Activated T-helper 2 cell treated with anti-CD3 and anti-CD28 coated beads, Interferon-gamma antibody, Interleukin-2, Interleukin-4, amounts not matched to agents 10 μg/mL and 5 μg/mL and 100 μg/mL, durations not matched to agents 14 hours and 24 hours and 36 hours (primary cell): ENCODE measurements at regions not wholly inside any gene's neighbourhood (a gene's known extent, or its start where the extent isn't known, plus 50 kb on each side); places are given as distances from the start of the nearest gene placed in this dataset.
"Not testable (repeated sequence)": the region's sequence is repeated elsewhere in the genome, so short reads cannot be mapped to it uniquely, and the experiment has no call there.

ENCODE experiments used
- DNase-seq: peaks from one replicate; pipeline ENCODE4 v3.0.0; 2021; ENCODE audit warnings: low spot score
- H3K27ac Mint-ChIP-seq: one replicate; pipeline ENCODE4 v1.8.0; 2021; ENCODE audit warnings: mixed read lengths
- H3K27me3 Mint-ChIP-seq: one replicate; pipeline ENCODE4 v1.8.0; 2021; ENCODE audit warnings: low read depth, mixed read lengths
- H3K36me3 Mint-ChIP-seq: one replicate; pipeline ENCODE4 v1.8.0; 2021; ENCODE audit warnings: low read depth, mixed read lengths
- H3K4me1 Mint-ChIP-seq: one replicate; pipeline ENCODE4 v1.8.0; 2021; ENCODE audit warnings: low read depth, mixed read lengths
- H3K4me3 Mint-ChIP-seq: one replicate; pipeline ENCODE4 v1.8.0; 2021; ENCODE audit warnings: low read depth, mild to moderate bottlenecking, moderate library complexity, mixed read lengths
- H3K9me3 Mint-ChIP-seq: one replicate; pipeline ENCODE4 v1.8.0; 2021; ENCODE audit warnings: mixed read lengths
- intact Hi-C: fragments of 100-400 bp; cut with micrococcal nuclease; formaldehyde crosslinking; loops from one replicate; pipeline ENCODE4 v1.15.1; 2023

DNA sequence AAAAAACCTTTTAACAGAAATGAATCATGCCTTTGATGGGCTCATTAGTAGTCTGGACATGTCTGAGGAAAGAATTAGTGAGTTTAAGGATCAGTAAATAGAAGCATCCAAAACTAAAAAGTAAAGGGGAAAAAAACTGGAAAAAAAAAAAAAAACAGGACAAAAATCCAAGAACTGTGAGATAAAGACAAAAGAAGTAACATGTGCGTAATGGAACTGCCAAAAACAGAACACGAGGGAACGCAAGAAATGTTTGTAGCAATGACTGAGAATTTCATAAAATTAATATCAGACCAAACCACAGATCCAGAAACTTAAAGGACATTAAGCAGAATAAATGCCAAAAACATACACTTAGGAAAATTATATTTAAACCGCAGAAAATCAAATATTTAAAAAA is 77.4 kb downstream of the MS4A13 start:
- no peak for DNase-seq
- Mint-ChIP-seq H3K27ac (no peak overlapping the region), H3K36me3 (no peaks in the 10 kb centered on the region), H3K4me3 (no peak overlapping the region), H3K27me3 (no peaks in the 10 kb centered on the region), H3K4me1 (no peaks in the 10 kb centered on the region), H3K9me3 (peaks cover 4% of the 10 kb centered on the region)
- intact Hi-C loops, result no loop called here

DNA sequence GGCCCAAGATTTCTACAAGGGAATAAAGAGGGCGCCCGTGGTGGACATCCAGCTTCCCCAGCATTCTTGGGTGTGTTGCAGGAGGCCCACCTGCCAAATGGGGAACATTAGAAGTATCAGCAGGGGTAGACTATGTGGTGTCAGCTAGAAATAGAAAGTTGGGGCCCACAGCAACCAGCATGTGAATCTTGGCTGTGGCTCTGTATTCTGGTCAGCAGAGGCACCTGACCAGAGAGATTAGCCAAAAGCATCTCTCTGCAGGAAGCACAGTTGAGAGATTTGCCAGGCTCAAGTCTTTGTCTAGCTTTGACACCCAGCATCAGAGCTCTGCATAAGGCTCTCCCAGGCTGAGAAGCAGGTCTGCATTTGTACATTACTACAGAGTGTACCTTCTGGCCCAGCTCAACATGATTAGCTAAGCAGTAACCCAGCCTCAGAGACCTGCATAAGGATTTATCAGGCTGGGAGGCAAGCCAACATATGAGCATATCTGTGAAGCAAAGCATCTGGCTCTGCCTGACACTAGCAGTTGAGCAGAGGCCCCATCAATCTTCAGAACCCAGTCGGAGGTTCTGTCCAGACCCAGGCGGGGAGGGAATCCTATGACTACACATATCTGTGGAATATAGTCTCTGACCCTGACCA is 79.9 kb downstream of the MS4A13 start:
- Mint-ChIP-seq H3K4me1 (no peaks in the 10 kb centered on the region), H3K27me3 (no peaks in the 10 kb centered on the region), H3K9me3 (peaks cover 4% of the 10 kb centered on the region), H3K4me3 (no peak overlapping the region), H3K27ac (no peak overlapping the region), H3K36me3 (no peaks in the 10 kb centered on the region)
- intact Hi-C loops, result no loop called here
- DNase-seq, result no peak

DNA sequence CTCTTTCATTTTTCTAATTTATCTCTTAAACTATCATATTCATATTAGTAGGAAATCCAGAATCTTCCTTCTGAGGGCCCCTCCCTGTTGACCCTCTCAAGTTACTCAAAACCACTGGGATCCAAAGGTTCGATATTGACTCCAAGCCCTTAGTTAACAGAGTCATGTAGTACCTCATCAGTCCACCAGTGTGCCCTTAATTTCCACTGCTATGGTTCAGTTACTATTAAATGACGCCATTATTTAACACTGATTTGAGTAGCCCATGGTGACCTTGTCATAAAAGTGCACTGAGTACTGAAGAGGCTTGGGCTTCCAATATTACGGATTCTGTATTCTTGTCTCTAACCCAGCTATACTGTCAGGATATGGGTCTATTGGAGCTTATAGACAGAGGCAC is 91.9 kb upstream of the MS4A8 start:
- intact Hi-C loops, result no loop called here

DNA sequence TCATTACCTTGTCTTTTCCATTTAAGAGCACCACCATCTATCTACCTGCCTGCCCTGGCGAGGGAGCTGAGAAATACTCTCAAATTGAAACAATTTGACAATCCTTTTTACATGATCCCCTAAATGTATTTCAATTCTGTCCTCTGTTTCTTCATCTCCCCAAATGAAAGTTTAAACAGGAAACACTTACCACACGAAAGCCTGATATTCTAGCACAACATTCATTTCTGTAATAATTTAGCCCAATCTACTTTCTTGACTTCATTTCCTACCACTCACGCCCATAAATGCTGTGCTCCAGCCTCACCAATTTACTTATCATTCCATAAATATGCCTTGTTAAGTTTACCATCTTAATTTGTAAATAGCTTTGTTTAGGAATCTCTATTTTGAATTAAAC is 89.8 kb upstream of the MS4A8 start:
- no peak overlapping the region for H3K27ac Mint-ChIP-seq
- no peak for DNase-seq
- no peaks in the 10 kb centered on the region for H3K9me3 Mint-ChIP-seq
- H3K36me3 Mint-ChIP-seq, result no peaks in the 10 kb centered on the region
- H3K4me3 Mint-ChIP-seq, result no peak overlapping the region
- intact Hi-C loops, result loop anchor here (10.0 kb wide), 1 partner anchor 105 kb away; no protein-coding TSS in a partner anchor
- peaks cover 6% of the 10 kb centered on the region for H3K4me1 Mint-ChIP-seq
- H3K27me3 Mint-ChIP-seq, result peaks cover 30% of the 10 kb centered on the region

More for the DNA sequence above, 91.9 kb upstream of the MS4A8 start:
- H3K4me1 Mint-ChIP-seq, result peaks cover 6% of the 10 kb centered on the region
- no peak for DNase-seq
- H3K36me3 Mint-ChIP-seq, result no peaks in the 10 kb centered on the region
- peaks cover 23% of the 10 kb centered on the region for H3K27me3 Mint-ChIP-seq
- no peaks in the 10 kb centered on the region for H3K9me3 Mint-ChIP-seq
- H3K27ac Mint-ChIP-seq, result no peak overlapping the region
- no peak overlapping the region for H3K4me3 Mint-ChIP-seq

GRCh38 chr11:60610702-60611101 is 88.7 kb upstream of the MS4A8 start:
- Mint-ChIP-seq H3K9me3 (no peaks in the 10 kb centered on the region), H3K27me3 (peaks cover 30% of the 10 kb centered on the region), H3K36me3 (no peaks in the 10 kb centered on the region), H3K27ac (no peak overlapping the region), H3K4me3 (no peak overlapping the region), H3K4me1 (peaks cover 6% of the 10 kb centered on the region)
- no peak for DNase-seq
- intact Hi-C loops, result loop anchor here (10.0 kb wide), 1 partner anchor 106 kb away; no protein-coding TSS in a partner anchor

DNA sequence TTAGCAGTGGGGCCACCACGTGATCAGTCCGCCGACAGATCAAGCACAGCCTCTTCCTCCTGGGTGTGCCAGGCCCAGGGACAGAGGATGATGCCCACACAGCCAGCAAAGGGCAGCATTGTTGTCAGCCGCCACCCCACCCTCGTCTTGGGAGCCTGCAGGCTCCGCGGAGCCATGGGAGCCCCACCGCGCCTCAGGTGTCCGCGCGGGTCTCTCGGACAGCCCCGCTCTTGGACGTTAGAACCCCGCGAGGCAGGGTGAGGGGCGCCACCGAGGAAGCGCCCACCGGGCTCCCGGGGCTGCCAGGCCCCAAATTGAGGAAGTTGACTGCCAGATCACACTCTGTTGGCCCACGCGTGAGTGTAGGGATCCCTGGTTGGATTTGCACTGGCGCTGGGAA is 83.9 kb upstream of the MS4A8 start:
- H3K36me3 Mint-ChIP-seq, result no peaks in the 10 kb centered on the region
- intact Hi-C loops, result loop anchor here (10.0 kb wide), 1 partner anchor 111 kb away; no protein-coding TSS in a partner anchor
- DNase-seq, result no peak
- H3K27me3 Mint-ChIP-seq, result peaks cover 15% of the 10 kb centered on the region
- no peaks in the 10 kb centered on the region for H3K4me1 Mint-ChIP-seq
- H3K9me3 Mint-ChIP-seq, result no peaks in the 10 kb centered on the region
- no peak overlapping the region for H3K4me3 Mint-ChIP-seq
- H3K27ac Mint-ChIP-seq, result no peak overlapping the region

- H3K36me3 Mint-ChIP-seq, H3K4me3 Mint-ChIP-seq, H3K27ac Mint-ChIP-seq, intact Hi-C loops, H3K9me3 Mint-ChIP-seq, DNase-seq, H3K27me3 Mint-ChIP-seq, H3K4me1 Mint-ChIP-seq: not testable (repeated sequence)
Observed at GRCh38 chr11:60621940-60622339, 77.5 kb upstream of the MS4A8 start.

GRCh38 chr11:60622776-60623175 is 76.6 kb upstream of the MS4A8 start:
- DNase-seq, H3K4me1 Mint-ChIP-seq, H3K4me3 Mint-ChIP-seq, H3K9me3 Mint-ChIP-seq, H3K27ac Mint-ChIP-seq, intact Hi-C loops, H3K27me3 Mint-ChIP-seq, H3K36me3 Mint-ChIP-seq: not testable (repeated sequence)

GRCh38 chr11:60625262-60625661 is 74.2 kb upstream of the MS4A8 start:
- no peak overlapping the region for H3K27ac Mint-ChIP-seq

DNA sequence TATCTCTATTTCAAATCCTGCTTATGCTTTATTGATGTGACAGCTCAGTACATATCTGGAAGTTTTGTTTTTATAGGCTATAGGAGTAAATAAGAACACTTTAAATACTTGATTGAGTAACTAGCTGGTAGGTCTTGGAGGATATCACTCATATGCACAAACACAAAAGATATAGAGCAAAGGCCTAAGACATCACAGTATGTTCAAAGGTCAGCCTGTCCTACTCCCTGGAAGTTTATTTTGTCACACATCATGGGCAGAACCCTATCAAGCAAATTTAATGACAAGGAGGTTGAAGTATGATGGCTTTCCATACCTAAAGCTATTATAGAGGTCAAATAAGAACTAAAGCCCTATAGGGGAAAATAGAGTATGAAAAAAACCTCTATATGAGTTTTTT is 70.0 kb upstream of the MS4A8 start:
- H3K4me3 Mint-ChIP-seq, result no peak overlapping the region

More at GRCh38 chr11:60625262-60625661, 74.2 kb upstream of the MS4A8 start:
- H3K9me3 Mint-ChIP-seq, result peaks cover 6% of the 10 kb centered on the region
- intact Hi-C loops, result no loop called here
- H3K4me1 Mint-ChIP-seq, result no peaks in the 10 kb centered on the region
- no peaks in the 10 kb centered on the region for H3K36me3 Mint-ChIP-seq
- no peak overlapping the region for H3K4me3 Mint-ChIP-seq
- no peak for DNase-seq
- H3K27me3 Mint-ChIP-seq, result peaks cover 2% of the 10 kb centered on the region

DNA sequence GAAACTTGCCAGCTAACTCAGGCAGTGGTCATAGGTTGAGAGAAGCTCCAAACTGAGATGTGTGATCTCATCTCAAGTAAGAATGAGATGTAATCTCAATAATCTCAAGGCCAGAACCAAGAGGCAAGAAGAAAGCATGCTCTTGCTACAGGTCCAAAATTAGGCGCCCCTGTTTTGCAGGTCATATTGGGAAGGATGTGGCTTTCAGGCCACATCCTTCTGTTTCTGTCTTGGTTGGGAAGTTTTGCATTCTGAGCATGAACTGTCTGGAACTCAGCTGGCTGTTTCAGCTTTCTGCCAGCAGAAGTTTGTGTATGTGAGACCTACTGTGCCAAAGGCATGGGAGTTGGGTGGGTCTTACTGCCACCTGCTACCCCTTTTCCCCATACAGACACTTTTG is 67.5 kb upstream of the MS4A8 start:
- Mint-ChIP-seq H3K27me3 (peaks cover 5% of the 10 kb centered on the region), H3K4me3 (no peak overlapping the region), H3K4me1 (no peaks in the 10 kb centered on the region), H3K27ac (no peak overlapping the region), H3K9me3 (no peaks in the 10 kb centered on the region), H3K36me3 (no peaks in the 10 kb centered on the region)
- intact Hi-C loops, result no loop called here
- DNase-seq, result no peak

More for the DNA sequence above, 70.0 kb upstream of the MS4A8 start:
- no peaks in the 10 kb centered on the region for H3K9me3 Mint-ChIP-seq
- intact Hi-C loops, result no loop called here
- H3K36me3 Mint-ChIP-seq, result no peaks in the 10 kb centered on the region
- no peak overlapping the region for H3K27ac Mint-ChIP-seq
- H3K4me1 Mint-ChIP-seq, result no peaks in the 10 kb centered on the region
- peaks cover 5% of the 10 kb centered on the region for H3K27me3 Mint-ChIP-seq
- DNase-seq, result no peak

- no peak overlapping the region for H3K4me3 Mint-ChIP-seq
- DNase-seq, result no peak
- H3K4me1 Mint-ChIP-seq, result no peaks in the 10 kb centered on the region
- no peaks in the 10 kb centered on the region for H3K9me3 Mint-ChIP-seq
- no peak overlapping the region for H3K27ac Mint-ChIP-seq
- intact Hi-C loops, result no loop called here
- peaks cover 3% of the 10 kb centered on the region for H3K27me3 Mint-ChIP-seq
- H3K36me3 Mint-ChIP-seq, result no peaks in the 10 kb centered on the region
Observed at GRCh38 chr11:60633645-60634044, 65.8 kb upstream of the MS4A8 start.

DNA sequence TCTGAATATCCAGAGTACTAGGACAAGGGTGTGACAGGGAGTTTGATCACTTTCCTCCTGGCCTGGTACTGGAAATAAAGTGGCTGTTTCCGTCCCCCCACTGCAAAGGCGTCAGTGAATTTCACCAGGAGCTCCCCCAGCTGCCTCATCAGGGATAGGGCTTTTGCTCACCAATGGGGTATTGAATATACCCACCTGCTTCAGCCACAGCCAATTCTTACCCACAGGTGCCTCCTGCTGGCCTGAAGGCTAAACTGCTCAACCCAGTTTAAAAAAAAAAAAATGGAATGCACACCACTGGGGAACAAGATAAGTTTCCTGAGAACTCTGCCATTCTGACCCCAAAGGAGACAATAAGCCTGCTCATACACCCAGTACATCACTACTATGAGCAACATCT is 65.3 kb upstream of the MS4A8 start:
- Mint-ChIP-seq H3K4me1 (no peaks in the 10 kb centered on the region), H3K27ac (no peak overlapping the region), H3K9me3 (no peaks in the 10 kb centered on the region), H3K4me3 (no peak overlapping the region), H3K36me3 (no peaks in the 10 kb centered on the region), H3K27me3 (peaks cover 3% of the 10 kb centered on the region)
- intact Hi-C loops, result no loop called here
- DNase-seq, result no peak

GRCh38 chr11:60641940-60642339 is 57.5 kb upstream of the MS4A8 start:
- Mint-ChIP-seq H3K36me3 (no peaks in the 10 kb centered on the region), H3K4me3 (no peak overlapping the region), H3K27ac (no peak overlapping the region), H3K9me3 (no peaks in the 10 kb centered on the region), H3K4me1 (no peaks in the 10 kb centered on the region), H3K27me3 (no peaks in the 10 kb centered on the region)
- intact Hi-C loops, result no loop called here
- DNase-seq, result no peak
